ENCODE measurements at regions not wholly inside any gene's neighbourhood (a gene's known extent, or its start where the extent isn't known, plus 50 kb on each side); places are given as distances from the start of the nearest gene placed in this dataset.

GRCh38 chr22:26804315-26804714 is 146.9 kb downstream of the MIAT start:
- no peak overlapping the region for H3K27ac ChIP-seq (ENCODE audit: low read length)
- H3K9ac ChIP-seq (ENCODE audit: low read length in 2 of 2): no peak overlapping the region
- H3K4me1 ChIP-seq (ENCODE audit: control insufficient read depth, insufficient read depth, low read length): peaks cover 2% of the 10 kb centered on the region
- no peaks in the 10 kb centered on the region for H3K36me3 ChIP-seq (ENCODE audit: control insufficient read depth in 2 of 2, insufficient read depth in 2 of 2, low read length in 2 of 2)
- H3K9me3 ChIP-seq (ENCODE audit: control insufficient read depth in 2 of 2, low read length in 2 of 2): peaks cover 0 to 6% of the 10 kb centered on the region in 2 donors
- H3K4me3 ChIP-seq (ENCODE audit: low read length in 2 of 2): no peak overlapping the region
- H3K27me3 ChIP-seq (ENCODE audit: control insufficient read depth in 1 of 2, insufficient read depth in 2 of 2, low read length in 2 of 2): no peaks in the 10 kb centered on the region

GRCh38 chr22:26804911-26805539 is 147.6 kb downstream of the MIAT start:
- H3K9ac ChIP-seq (ENCODE audit: low read length in 2 of 2): no peak overlapping the region
- peaks cover 0 to 6% of the 10 kb centered on the region in 2 donors for H3K9me3 ChIP-seq (ENCODE audit: control insufficient read depth in 2 of 2, low read length in 2 of 2)
- no peak overlapping the region for H3K27ac ChIP-seq (ENCODE audit: low read length)
- H3K27me3 ChIP-seq (ENCODE audit: control insufficient read depth in 1 of 2, insufficient read depth in 2 of 2, low read length in 2 of 2): no peaks in the 10 kb centered on the region
- H3K4me3 ChIP-seq (ENCODE audit: low read length in 2 of 2): no peak overlapping the region
- no peaks in the 10 kb centered on the region for H3K36me3 ChIP-seq (ENCODE audit: control insufficient read depth in 2 of 2, insufficient read depth in 2 of 2, low read length in 2 of 2)
- peaks cover 2% of the 10 kb centered on the region for H3K4me1 ChIP-seq (ENCODE audit: control insufficient read depth, insufficient read depth, low read length)

DNA sequence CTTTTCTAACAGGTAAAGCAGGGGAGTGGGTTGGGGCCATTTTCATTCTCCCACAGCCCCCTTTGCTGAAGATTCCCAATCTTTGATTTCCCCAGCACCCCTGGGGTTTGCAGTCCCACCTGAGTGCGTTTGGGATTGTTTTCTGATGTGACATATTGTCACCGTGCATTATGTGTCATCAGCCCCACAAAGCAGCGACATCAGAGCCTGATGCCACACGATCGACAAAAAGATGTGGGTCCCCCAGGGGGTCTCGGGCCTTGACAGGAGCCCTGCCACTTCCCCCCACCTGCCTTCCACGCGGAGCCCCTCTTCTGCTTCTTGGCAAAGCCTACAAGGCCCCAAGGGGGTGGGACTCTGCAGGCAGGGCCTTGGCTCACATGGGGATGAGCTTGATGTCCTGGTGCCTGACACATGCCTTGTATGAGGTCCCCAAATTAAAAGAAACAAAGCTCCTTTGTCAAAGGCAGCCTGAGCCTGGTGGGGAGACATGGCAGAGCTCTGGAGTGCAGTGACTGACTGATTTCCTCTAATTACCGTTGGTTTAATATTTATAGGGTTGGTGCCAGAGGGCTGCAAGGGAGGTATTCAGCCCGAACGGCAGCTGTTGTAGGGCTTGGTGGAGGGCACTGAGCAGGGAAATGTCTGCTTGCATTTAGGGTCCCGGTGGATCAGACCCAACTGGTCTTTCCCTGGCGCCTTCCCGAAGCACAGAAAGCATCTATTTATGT is 149.2 kb downstream of the MIAT start:
- H3K9me3 ChIP-seq (ENCODE audit: control insufficient read depth in 2 of 2, low read length in 2 of 2): peaks cover 0 to 6% of the 10 kb centered on the region in 2 donors
- H3K4me1 ChIP-seq (ENCODE audit: control insufficient read depth, insufficient read depth, low read length): no peaks in the 10 kb centered on the region
- no peak overlapping the region for H3K9ac ChIP-seq (ENCODE audit: low read length in 2 of 2)
- no peak overlapping the region for H3K27ac ChIP-seq (ENCODE audit: low read length)
- H3K27me3 ChIP-seq (ENCODE audit: control insufficient read depth in 1 of 2, insufficient read depth in 2 of 2, low read length in 2 of 2): no peaks in the 10 kb centered on the region
- H3K36me3 ChIP-seq (ENCODE audit: control insufficient read depth in 2 of 2, insufficient read depth in 2 of 2, low read length in 2 of 2): no peaks in the 10 kb centered on the region
- H3K4me3 ChIP-seq (ENCODE audit: low read length in 2 of 2): no peak overlapping the region

DNA sequence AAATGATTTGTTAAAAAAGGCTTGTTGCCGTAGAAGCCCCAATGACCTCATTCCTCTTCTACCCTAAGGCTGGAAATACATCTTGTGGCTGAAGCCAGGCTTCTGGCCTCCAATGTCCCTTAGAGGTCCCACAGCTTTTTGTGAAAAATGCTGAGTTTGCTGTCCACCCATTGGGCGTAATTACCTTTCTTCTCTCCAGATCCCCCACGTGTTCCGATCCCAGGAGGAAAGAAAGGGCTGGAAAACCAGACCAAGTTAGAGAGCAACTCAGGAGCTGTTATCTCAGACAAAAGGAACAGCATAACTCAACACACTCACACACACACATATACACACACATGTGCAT is 154.2 kb downstream of the MIAT start:
- Histone ChIP-seq H3K9ac (ENCODE audit: low read length in 2 of 2) (no peak overlapping the region), H3K36me3 (ENCODE audit: control insufficient read depth in 2 of 2, insufficient read depth in 2 of 2, low read length in 2 of 2) (no peaks in the 10 kb centered on the region), H3K9me3 (ENCODE audit: control insufficient read depth in 2 of 2, low read length in 2 of 2) (peaks cover 0 to 6% of the 10 kb centered on the region in 2 donors), H3K27me3 (ENCODE audit: control insufficient read depth in 1 of 2, insufficient read depth in 2 of 2, low read length in 2 of 2) (no peaks in the 10 kb centered on the region), H3K27ac (ENCODE audit: low read length) (no peak overlapping the region), H3K4me1 (ENCODE audit: control insufficient read depth, insufficient read depth, low read length) (no peaks in the 10 kb centered on the region), H3K4me3 (ENCODE audit: low read length in 2 of 2) (no peak overlapping the region)

GRCh38 chr22:26812731-26813130 is 155.3 kb downstream of the MIAT start:
- Histone ChIP-seq H3K4me3 (ENCODE audit: low read length in 2 of 2) (no peak overlapping the region), H3K36me3 (ENCODE audit: control insufficient read depth in 2 of 2, insufficient read depth in 2 of 2, low read length in 2 of 2) (no peaks in the 10 kb centered on the region), H3K27me3 (ENCODE audit: control insufficient read depth in 1 of 2, insufficient read depth in 2 of 2, low read length in 2 of 2) (no peaks in the 10 kb centered on the region), H3K9ac (ENCODE audit: low read length in 2 of 2) (no peak overlapping the region), H3K27ac (ENCODE audit: low read length) (no peak overlapping the region), H3K4me1 (ENCODE audit: control insufficient read depth, insufficient read depth, low read length) (no peaks in the 10 kb centered on the region), H3K9me3 (ENCODE audit: control insufficient read depth in 2 of 2, low read length in 2 of 2) (peaks cover 0 to 4% of the 10 kb centered on the region in 2 donors)

- Histone ChIP-seq H3K4me1 (ENCODE audit: control insufficient read depth, insufficient read depth, low read length) (no peaks in the 10 kb centered on the region), H3K27me3 (ENCODE audit: control insufficient read depth in 1 of 2, insufficient read depth in 2 of 2, low read length in 2 of 2) (no peaks in the 10 kb centered on the region), H3K36me3 (ENCODE audit: control insufficient read depth in 2 of 2, insufficient read depth in 2 of 2, low read length in 2 of 2) (peaks cover 0 to 2% of the 10 kb centered on the region in 2 donors), H3K9me3 (ENCODE audit: control insufficient read depth in 2 of 2, low read length in 2 of 2) (peaks cover 6 to 14% of the 10 kb centered on the region in 2 donors), H3K27ac (ENCODE audit: low read length) (no peak overlapping the region), H3K9ac (ENCODE audit: low read length in 2 of 2) (no peak overlapping the region), H3K4me3 (ENCODE audit: low read length in 2 of 2) (no peak overlapping the region)
Observed at GRCh38 chr22:26816726-26817125, 159.3 kb downstream of the MIAT start.

DNA sequence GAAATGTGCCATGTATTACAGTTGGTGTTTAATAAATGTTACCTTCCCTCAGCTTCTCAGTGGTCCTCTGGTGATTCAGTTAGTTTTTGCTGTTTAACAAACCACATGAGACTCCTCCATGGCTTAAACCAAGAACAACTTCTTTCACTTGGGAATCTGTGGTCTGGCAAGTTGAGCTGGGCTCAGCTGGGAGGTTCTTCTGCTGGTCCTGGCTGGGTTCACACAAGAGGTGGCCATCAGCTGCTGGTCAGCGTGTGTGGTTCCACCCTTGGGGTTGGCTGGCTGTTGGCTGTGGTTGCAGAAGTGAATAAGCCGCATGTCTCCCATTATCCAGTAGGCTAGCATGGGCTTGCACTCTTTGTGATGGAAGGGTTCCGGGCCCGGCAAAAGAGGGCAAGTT is 160.5 kb downstream of the MIAT start:
- no peak overlapping the region for H3K4me3 ChIP-seq (ENCODE audit: low read length in 2 of 2)

DNA sequence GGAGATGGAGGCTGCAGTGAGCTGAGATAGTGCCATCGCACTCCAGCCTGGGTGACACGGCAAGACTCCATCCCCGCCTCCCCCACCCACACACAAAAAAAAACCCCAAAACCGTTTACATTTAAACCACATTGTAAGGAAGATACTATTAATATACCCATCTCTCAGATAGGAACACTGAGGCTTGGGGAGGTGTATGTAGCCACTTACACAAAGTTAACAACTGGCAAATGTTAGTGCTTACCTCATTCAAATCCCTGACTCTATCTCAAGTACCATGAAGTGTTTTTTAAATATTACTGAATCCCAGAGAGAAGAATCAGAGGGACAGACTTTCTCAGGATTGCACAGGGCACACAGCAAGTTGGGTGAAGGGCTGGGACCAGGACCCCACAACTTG is 164.5 kb downstream of the MIAT start:
- no peak overlapping the region for H3K9ac ChIP-seq (ENCODE audit: low read length in 2 of 2)
- H3K9me3 ChIP-seq (ENCODE audit: control insufficient read depth in 2 of 2, low read length in 2 of 2): peaks cover 6 to 14% of the 10 kb centered on the region in 2 donors
- no peak overlapping the region for H3K27ac ChIP-seq (ENCODE audit: low read length)
- no peaks in the 10 kb centered on the region for H3K27me3 ChIP-seq (ENCODE audit: control insufficient read depth in 1 of 2, insufficient read depth in 2 of 2, low read length in 2 of 2)
- H3K4me3 ChIP-seq (ENCODE audit: low read length in 2 of 2): no peak overlapping the region
- H3K4me1 ChIP-seq (ENCODE audit: control insufficient read depth, insufficient read depth, low read length): no peaks in the 10 kb centered on the region
- peaks cover 0 to 2% of the 10 kb centered on the region in 2 donors for H3K36me3 ChIP-seq (ENCODE audit: control insufficient read depth in 2 of 2, insufficient read depth in 2 of 2, low read length in 2 of 2)

More for the DNA sequence above, 160.5 kb downstream of the MIAT start:
- Histone ChIP-seq H3K36me3 (ENCODE audit: control insufficient read depth in 2 of 2, insufficient read depth in 2 of 2, low read length in 2 of 2) (peaks cover 0 to 2% of the 10 kb centered on the region in 2 donors), H3K4me1 (ENCODE audit: control insufficient read depth, insufficient read depth, low read length) (no peaks in the 10 kb centered on the region), H3K27me3 (ENCODE audit: control insufficient read depth in 1 of 2, insufficient read depth in 2 of 2, low read length in 2 of 2) (no peaks in the 10 kb centered on the region), H3K9ac (ENCODE audit: low read length in 2 of 2) (no peak overlapping the region), H3K27ac (ENCODE audit: low read length) (no peak overlapping the region), H3K9me3 (ENCODE audit: control insufficient read depth in 2 of 2, low read length in 2 of 2) (peaks cover 6 to 14% of the 10 kb centered on the region in 2 donors)

DNA sequence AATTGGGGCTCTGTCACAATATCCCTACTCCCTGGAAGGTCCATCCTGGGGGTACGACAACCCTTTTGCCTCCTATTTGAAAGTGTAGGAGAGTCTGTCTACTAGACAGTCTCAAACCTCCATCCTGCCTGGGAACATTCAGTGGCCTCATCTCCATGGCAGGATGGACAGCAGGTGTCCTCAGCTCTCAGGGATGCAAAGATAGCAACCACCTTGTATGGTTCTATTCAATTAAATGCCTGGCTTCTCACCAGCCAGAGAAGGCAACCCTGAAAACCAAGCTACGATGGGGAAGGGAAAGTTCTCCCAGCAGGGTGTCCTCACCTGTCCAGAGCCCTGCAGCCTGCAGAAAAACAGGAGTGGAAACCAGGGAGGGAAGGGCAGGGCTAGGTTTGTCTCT is 164.9 kb downstream of the MIAT start:
- peaks cover 6 to 14% of the 10 kb centered on the region in 2 donors for H3K9me3 ChIP-seq (ENCODE audit: control insufficient read depth in 2 of 2, low read length in 2 of 2)
- peaks cover 0 to 2% of the 10 kb centered on the region in 2 donors for H3K36me3 ChIP-seq (ENCODE audit: control insufficient read depth in 2 of 2, insufficient read depth in 2 of 2, low read length in 2 of 2)
- no peaks in the 10 kb centered on the region for H3K4me1 ChIP-seq (ENCODE audit: control insufficient read depth, insufficient read depth, low read length)
- no peak overlapping the region for H3K9ac ChIP-seq (ENCODE audit: low read length in 2 of 2)
- H3K27ac ChIP-seq (ENCODE audit: low read length): no peak overlapping the region
- H3K4me3 ChIP-seq (ENCODE audit: low read length in 2 of 2): no peak overlapping the region
- no peaks in the 10 kb centered on the region for H3K27me3 ChIP-seq (ENCODE audit: control insufficient read depth in 1 of 2, insufficient read depth in 2 of 2, low read length in 2 of 2)

DNA sequence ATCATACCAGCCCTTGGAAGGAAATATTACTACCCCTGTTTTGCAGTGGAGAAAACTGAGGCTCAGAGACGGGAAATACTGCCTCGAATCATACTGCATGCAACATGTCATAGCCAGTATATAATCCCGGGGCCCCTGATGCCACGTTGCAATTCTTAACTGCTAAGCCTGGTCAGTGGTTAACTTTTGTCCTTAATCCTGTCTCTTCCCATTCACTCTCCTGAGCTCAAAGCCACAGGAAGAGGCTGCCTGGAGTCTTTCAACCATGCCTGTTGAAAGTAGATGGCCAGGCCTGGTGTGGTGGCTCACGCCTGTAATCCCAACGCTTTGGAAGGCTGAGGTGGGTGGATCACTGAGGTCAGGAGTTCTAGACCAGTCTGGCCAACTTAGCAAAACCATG is 166.6 kb downstream of the MIAT start:
- no peaks in the 10 kb centered on the region for H3K36me3 ChIP-seq (ENCODE audit: control insufficient read depth in 2 of 2, insufficient read depth in 2 of 2, low read length in 2 of 2)
- H3K27ac ChIP-seq (ENCODE audit: low read length): no peak overlapping the region
- H3K9ac ChIP-seq (ENCODE audit: low read length in 2 of 2): no peak overlapping the region
- H3K4me1 ChIP-seq (ENCODE audit: control insufficient read depth, insufficient read depth, low read length): no peaks in the 10 kb centered on the region
- H3K4me3 ChIP-seq (ENCODE audit: low read length in 2 of 2): no peak overlapping the region
- no peaks in the 10 kb centered on the region for H3K27me3 ChIP-seq (ENCODE audit: control insufficient read depth in 1 of 2, insufficient read depth in 2 of 2, low read length in 2 of 2)
- no peaks in the 10 kb centered on the region for H3K9me3 ChIP-seq (ENCODE audit: control insufficient read depth in 2 of 2, low read length in 2 of 2)

All from stomach smooth muscle (tissue), 2 donors.